HCT116 (cell line): ENCODE measurements at regions not wholly inside any gene's neighbourhood (a gene's known extent, or its start where the extent isn't known, plus 50 kb on each side); places are given as distances from the start of the nearest gene placed in this dataset.

Experiments
- CEBPB ChIP-seq: IDR thresholded peaks from 2 replicates; pipeline ENCODE4 v1.6.1; 2012; ENCODE audit warnings: low read depth
- CTCF ChIP-seq, 3 experiments: fragments of 200-600 bp in 1 of 3; sonication (generic) in 1 of 3; IDR thresholded peaks in 2 of 3; conservative IDR thresholded peaks in 1 of 3; 2 replicates each; pipeline ENCODE4 v1.5.1; 2012 to 2017; ENCODE audit warnings: low read depth in 2 of 3, low read length in 2 of 3, antibody characterized with exemption in 1 of 3, borderline replicate concordance in 1 of 3, control low read depth in 1 of 3, mild to moderate bottlenecking in 1 of 3, mixed read lengths in 1 of 3, mixed run types in 1 of 3, moderate library complexity in 1 of 3; ENCODE audit not compliant: insufficient read depth in 1 of 3
- FOSL1 ChIP-seq: IDR thresholded peaks from 2 replicates; pipeline ENCODE4 v1.6.1; 2012; ENCODE audit warnings: low read depth
- MAX ChIP-seq: IDR thresholded peaks from 2 replicates; pipeline ENCODE4 v1.6.1; 2012
- POLR2AphosphoS5 ChIP-seq: IDR thresholded peaks from 2 replicates; pipeline ENCODE4 v1.6.1; 2011; ENCODE audit warnings: mild to moderate bottlenecking, low read depth, low read length, moderate library complexity
- REST ChIP-seq: IDR thresholded peaks from 2 replicates; pipeline ENCODE4 v1.6.1; 2012; ENCODE audit warnings: low read depth
- SP1 ChIP-seq: IDR thresholded peaks from 2 replicates; pipeline ENCODE4 v1.6.1; 2012; ENCODE audit warnings: low read depth
- TCF7L2 ChIP-seq: IDR thresholded peaks from 2 replicates; pipeline ENCODE4 v1.7.0; 2011; ENCODE audit warnings: borderline replicate concordance, inconsistent platforms; ENCODE audit not compliant: insufficient read depth, insufficient read length; ENCODE audit errors: extremely low read depth
- ZFX ChIP-seq: fragments of 450-650 bp; IDR thresholded peaks from 2 replicates; pipeline ENCODE4 v1.6.1; 2017

GRCh38 chr12:31835276-31835882, 106.6 kb upstream of the AMN1 start:
- TF ChIP-seq CTCF (IDR thresholded peaks at IDR 0.05 in 2 of 3, conservative IDR thresholded peaks at IDR 0.05 in 1 of 3; ENCODE audit: borderline replicate concordance in 1 of 3, insufficient read depth in 1 of 3, low read depth in 2 of 3, low read length in 2 of 3), result no peak
- no peak for TF ChIP-seq MAX
- TF ChIP-seq SP1, result no peak
- no peak for TF ChIP-seq CEBPB
- peak; percentile 56 for TF ChIP-seq TCF7L2
- TF ChIP-seq ZFX, result no peak
- TF ChIP-seq FOSL1, result no peak
- TF ChIP-seq POLR2AphosphoS5, result no peak
- TF ChIP-seq REST, result no peak
